ENCODE measurements at regions not wholly inside any gene's neighbourhood (a gene's known extent, or its start where the extent isn't known, plus 50 kb on each side); places are given as distances from the start of the nearest gene placed in this dataset.

DNA sequence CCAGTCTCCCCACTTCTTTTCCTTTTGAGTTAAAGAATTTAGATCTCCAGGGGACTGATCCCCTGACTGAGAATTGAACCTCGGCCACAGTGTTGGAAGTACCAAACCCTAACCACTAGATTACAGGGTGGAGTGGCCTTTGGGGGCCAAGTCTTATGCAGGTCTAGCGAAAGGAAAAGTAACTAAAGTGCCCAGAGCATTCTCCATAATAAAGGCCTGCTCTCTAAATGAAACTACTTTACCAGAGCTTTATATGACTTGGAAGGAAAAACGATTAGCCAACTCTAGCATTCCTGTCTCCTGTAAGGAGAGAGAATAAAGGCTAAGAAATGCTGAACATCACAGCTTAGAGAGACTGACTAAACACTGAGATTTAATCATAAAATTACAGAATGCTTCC is 788.0 kb downstream of the C4orf33 start:
- Histone ChIP-seq H3K9ac (ENCODE audit: insufficient read length) (no peak overlapping the region), H3K4me3 (no peak overlapping the region), H3K9me3 (ENCODE audit: low read depth, low read length) (no peaks in the 10 kb centered on the region), H3K36me3 (ENCODE audit: insufficient read depth, low read length) (no peaks in the 10 kb centered on the region), H3K27ac (no peak overlapping the region)
- no peak for DNase-seq (ENCODE audit: low read depth, low spot score)
- no peak for TF ChIP-seq EZH2 (IDR thresholded peaks at IDR 0.05)

DNA sequence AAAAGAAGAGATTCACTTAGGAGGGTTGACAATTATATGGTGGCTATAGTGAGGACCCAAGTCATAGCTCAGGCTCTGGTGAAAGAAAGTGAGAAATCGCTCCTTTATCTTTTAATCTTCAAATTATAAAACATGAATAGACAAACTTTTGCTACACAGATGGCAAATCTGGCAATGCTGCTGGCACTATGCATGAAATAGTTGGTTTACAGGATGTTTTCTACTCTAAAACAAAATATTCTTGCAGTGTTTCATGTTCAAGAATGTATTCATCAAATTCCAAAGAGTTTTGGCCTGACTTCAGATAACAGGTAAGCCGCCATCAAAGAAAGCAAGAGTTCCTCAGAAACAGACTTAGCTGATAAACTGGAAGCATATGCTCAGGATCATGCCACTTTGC is 801.2 kb downstream of the C4orf33 start:
- DNase-seq (ENCODE audit: low read depth, low spot score): no peak
- Histone ChIP-seq H3K27ac (no peak overlapping the region), H3K9ac (ENCODE audit: insufficient read length) (no peak overlapping the region), H3K36me3 (ENCODE audit: insufficient read depth, low read length) (no peaks in the 10 kb centered on the region), H3K4me3 (no peak overlapping the region), H3K9me3 (ENCODE audit: low read depth, low read length) (no peaks in the 10 kb centered on the region)
- no peak for TF ChIP-seq FOXP2 (optimal IDR thresholded peaks at IDR 0.05; ENCODE audit: control extremely low read depth, extremely low read length, insufficient read depth)
- TF ChIP-seq POLR2AphosphoS5 (IDR thresholded peaks at IDR 0.05; ENCODE audit: borderline replicate concordance, low read depth, low read length): no peak
- no peak for TF ChIP-seq EZH2 (IDR thresholded peaks at IDR 0.05)

DNA sequence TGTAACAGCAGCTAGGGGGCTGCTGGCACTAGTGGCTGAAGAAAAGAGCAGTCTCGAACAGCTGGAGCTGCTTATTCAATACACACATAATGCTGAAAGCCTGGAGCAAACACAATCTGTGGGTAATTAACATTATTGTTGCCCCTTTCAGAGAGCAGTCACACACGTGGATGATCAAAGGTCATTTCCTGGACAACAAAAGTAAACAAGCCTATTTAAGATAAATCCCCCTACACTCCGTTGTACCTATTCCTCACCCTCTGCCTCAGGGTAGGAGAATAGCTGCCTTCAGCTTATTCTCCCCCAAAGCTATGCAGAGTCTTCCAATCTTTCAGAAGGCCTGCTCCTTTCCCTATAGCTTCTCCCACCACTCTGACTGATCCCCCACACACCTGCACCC is 803.9 kb downstream of the C4orf33 start:
- Histone ChIP-seq H3K4me3 (no peak overlapping the region), H3K36me3 (ENCODE audit: insufficient read depth, low read length) (no peaks in the 10 kb centered on the region), H3K9me3 (ENCODE audit: low read depth, low read length) (no peaks in the 10 kb centered on the region), H3K9ac (ENCODE audit: insufficient read length) (no peak overlapping the region), H3K27ac (no peak overlapping the region)
- no peak for TF ChIP-seq EZH2 (IDR thresholded peaks at IDR 0.05)
- no peak for TF ChIP-seq POLR2AphosphoS5 (IDR thresholded peaks at IDR 0.05; ENCODE audit: borderline replicate concordance, low read depth, low read length)
- DNase-seq (ENCODE audit: low read depth, low spot score): no peak

DNA sequence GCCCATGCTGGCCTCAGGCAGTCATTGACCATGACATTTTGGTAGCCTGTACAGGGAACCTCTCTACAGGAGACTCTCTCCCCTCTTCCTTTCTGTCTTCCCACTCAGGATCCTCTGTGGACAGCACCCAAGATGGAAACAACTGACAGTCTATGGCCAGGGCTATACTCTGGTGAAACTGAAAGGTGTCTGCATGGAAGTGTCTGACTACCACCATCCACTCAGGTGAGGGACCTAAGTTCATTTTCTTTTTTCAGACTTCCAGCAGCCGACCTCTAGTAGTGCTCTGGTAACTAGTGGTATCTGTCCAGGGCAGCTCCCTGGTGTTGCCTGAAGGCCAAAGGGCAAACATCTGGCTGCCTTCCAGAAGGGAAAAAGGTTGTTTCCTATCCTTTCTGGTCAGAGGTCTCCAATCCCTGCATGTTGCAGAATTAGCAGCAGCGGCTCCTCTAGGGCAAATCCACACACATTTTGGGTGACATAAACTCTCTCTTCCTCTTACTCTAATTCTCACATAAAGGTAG is 804.5 kb downstream of the C4orf33 start:
- no peaks in the 10 kb centered on the region for H3K9me3 ChIP-seq (ENCODE audit: low read depth, low read length)
- no peak overlapping the region for H3K9ac ChIP-seq (ENCODE audit: insufficient read length)
- no peaks in the 10 kb centered on the region for H3K36me3 ChIP-seq (ENCODE audit: insufficient read depth, low read length)
- DNase-seq (ENCODE audit: low read depth, low spot score): no peak
- TF ChIP-seq FOXP2 (optimal IDR thresholded peaks at IDR 0.05; ENCODE audit: control extremely low read depth, extremely low read length, insufficient read depth): no peak
- no peak for TF ChIP-seq POLR2AphosphoS5 (IDR thresholded peaks at IDR 0.05; ENCODE audit: borderline replicate concordance, low read depth, low read length)
- no peak for TF ChIP-seq EZH2 (IDR thresholded peaks at IDR 0.05)
- no peak overlapping the region for H3K27ac ChIP-seq
- H3K4me3 ChIP-seq: no peak overlapping the region

DNA sequence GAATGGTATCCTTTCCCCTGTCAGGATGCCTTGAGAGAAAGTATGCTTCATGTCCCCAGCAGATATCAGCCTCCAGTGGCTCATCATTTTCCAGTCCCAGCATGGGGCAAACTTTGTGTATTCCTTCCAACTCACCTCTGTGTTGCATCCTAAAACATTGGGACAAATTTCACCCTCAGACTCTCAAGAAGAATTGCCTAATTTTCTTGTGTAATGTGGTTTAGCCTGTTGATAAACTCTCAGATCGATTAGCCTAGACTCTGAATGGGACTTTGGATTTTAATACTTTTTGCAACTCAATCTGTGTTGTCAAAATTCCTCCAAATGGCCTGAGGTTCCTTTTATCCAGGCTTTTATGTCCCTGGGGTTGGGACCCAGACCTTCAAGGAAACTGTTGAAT is 805.3 kb downstream of the C4orf33 start:
- H3K9me3 ChIP-seq (ENCODE audit: low read depth, low read length): no peaks in the 10 kb centered on the region

DNA sequence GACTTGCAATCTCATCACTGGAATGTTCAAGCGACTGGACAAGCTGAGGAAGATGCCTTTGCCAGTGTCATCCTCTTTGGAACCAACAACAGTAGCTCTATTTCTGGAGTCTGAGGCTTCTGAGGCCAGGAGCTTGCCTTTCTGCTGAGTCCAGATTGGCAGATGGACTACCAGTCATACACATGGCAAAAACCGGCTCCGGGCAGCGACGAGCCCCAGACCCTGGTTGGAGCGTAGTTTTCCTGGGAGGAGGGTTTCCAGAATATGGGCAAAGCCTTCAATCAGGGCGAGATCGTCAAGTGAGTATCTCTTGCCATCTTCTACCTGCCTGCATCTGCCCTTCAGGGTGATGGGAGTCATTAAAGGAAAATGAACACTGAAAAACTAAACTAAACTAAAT is 807.9 kb downstream of the C4orf33 start:
- no peak overlapping the region for H3K4me3 ChIP-seq
- DNase-seq (ENCODE audit: low read depth, low spot score): no peak
- no peaks in the 10 kb centered on the region for H3K9me3 ChIP-seq (ENCODE audit: low read depth, low read length)
- no peaks in the 10 kb centered on the region for H3K36me3 ChIP-seq (ENCODE audit: insufficient read depth, low read length)
- TF ChIP-seq EZH2 (IDR thresholded peaks at IDR 0.05): no peak
- no peak for TF ChIP-seq POLR2AphosphoS5 (IDR thresholded peaks at IDR 0.05; ENCODE audit: borderline replicate concordance, low read depth, low read length)
- TF ChIP-seq FOXP2 (optimal IDR thresholded peaks at IDR 0.05; ENCODE audit: control extremely low read depth, extremely low read length, insufficient read depth): no peak
- H3K9ac ChIP-seq (ENCODE audit: insufficient read length): no peak overlapping the region
- no peak overlapping the region for H3K27ac ChIP-seq

More for the DNA sequence above, 805.3 kb downstream of the C4orf33 start:
- no peak for DNase-seq (ENCODE audit: low read depth, low spot score)
- TF ChIP-seq FOXP2 (optimal IDR thresholded peaks at IDR 0.05; ENCODE audit: control extremely low read depth, extremely low read length, insufficient read depth) (no peak), EZH2 (IDR thresholded peaks at IDR 0.05) (no peak), POLR2AphosphoS5 (IDR thresholded peaks at IDR 0.05; ENCODE audit: borderline replicate concordance, low read depth, low read length) (no peak)
- no peak overlapping the region for H3K9ac ChIP-seq (ENCODE audit: insufficient read length)
- no peak overlapping the region for H3K27ac ChIP-seq
- H3K4me3 ChIP-seq: no peak overlapping the region
- H3K36me3 ChIP-seq (ENCODE audit: insufficient read depth, low read length): no peaks in the 10 kb centered on the region

DNA sequence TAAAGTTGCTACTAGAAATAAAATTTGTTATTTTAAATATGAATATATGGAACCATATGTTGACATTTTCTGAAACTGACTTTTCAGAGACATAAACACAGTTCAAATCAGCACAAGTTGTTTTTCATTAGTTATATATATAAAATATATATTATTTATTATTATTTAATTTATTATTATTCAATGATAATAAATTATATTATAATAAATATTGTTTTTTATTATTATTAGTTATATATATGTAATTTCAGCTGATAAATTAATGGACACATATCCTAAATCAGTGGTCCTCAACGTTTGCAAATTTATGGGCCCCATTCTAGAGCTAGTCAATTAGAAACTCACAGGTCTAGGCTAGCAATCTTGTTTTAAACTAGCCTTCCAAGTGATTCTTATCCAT is 809.3 kb downstream of the C4orf33 start:
- no peaks in the 10 kb centered on the region for H3K9me3 ChIP-seq (ENCODE audit: low read depth, low read length)
- no peak for DNase-seq (ENCODE audit: low read depth, low spot score)

DNA sequence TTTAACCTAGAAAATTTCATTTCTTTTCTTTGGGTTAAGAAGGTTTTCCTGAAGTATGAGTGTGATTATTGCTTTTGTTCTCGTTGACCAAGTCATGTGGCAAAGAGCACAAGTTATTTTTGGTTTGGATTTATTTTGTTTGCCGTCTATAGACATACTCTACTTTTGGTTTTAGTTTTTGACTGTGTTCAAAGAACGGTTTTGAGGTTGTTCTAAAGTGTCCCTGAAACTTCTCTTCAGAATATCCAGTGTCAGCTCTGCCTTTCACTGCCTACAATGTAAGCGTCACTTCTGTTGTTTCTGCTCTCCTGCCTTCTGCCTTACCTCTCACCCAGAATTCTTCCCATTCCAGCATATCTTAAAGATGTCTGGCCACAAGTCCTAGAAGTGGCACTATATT is 812.2 kb downstream of the C4orf33 start:
- H3K36me3 ChIP-seq (ENCODE audit: insufficient read depth, low read length): no peaks in the 10 kb centered on the region
- no peak overlapping the region for H3K4me3 ChIP-seq
- TF ChIP-seq EZH2 (IDR thresholded peaks at IDR 0.05) (no peak), FOXP2 (optimal IDR thresholded peaks at IDR 0.05; ENCODE audit: control extremely low read depth, extremely low read length, insufficient read depth) (no peak), POLR2AphosphoS5 (IDR thresholded peaks at IDR 0.05; ENCODE audit: borderline replicate concordance, low read depth, low read length) (no peak)
- no peak for DNase-seq (ENCODE audit: low read depth, low spot score)
- no peaks in the 10 kb centered on the region for H3K9me3 ChIP-seq (ENCODE audit: low read depth, low read length)
- no peak overlapping the region for H3K9ac ChIP-seq (ENCODE audit: insufficient read length)
- no peak overlapping the region for H3K27ac ChIP-seq

More for the DNA sequence above, 809.3 kb downstream of the C4orf33 start:
- Histone ChIP-seq H3K36me3 (ENCODE audit: insufficient read depth, low read length) (no peaks in the 10 kb centered on the region), H3K27ac (no peak overlapping the region), H3K4me3 (no peak overlapping the region), H3K9ac (ENCODE audit: insufficient read length) (no peak overlapping the region)
- TF ChIP-seq EZH2 (IDR thresholded peaks at IDR 0.05) (no peak), POLR2AphosphoS5 (IDR thresholded peaks at IDR 0.05; ENCODE audit: borderline replicate concordance, low read depth, low read length) (no peak), FOXP2 (optimal IDR thresholded peaks at IDR 0.05; ENCODE audit: control extremely low read depth, extremely low read length, insufficient read depth) (no peak)

DNA sequence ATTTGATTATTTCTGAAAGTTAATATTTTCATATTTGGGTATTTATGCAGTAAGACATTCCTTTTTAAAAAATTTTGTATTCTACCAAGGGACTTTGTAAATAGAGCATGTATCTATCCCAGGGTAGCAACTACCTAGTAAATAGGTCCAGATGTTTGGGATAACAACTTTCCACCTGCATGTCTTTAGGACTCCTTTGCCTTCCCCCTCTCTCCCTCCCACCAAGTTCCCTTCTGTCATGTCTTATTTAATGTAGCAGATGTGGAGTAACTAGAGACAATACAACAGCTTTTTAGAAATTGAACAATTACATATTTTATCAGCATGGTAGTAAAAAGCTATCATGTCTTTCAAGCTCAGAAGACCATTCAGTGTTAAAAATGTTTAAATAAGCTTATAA is 821.0 kb downstream of the C4orf33 start:
- Histone ChIP-seq H3K4me3 (no peak overlapping the region), H3K36me3 (ENCODE audit: insufficient read depth, low read length) (no peaks in the 10 kb centered on the region), H3K9ac (ENCODE audit: insufficient read length) (no peak overlapping the region), H3K9me3 (ENCODE audit: low read depth, low read length) (no peaks in the 10 kb centered on the region), H3K27ac (no peak overlapping the region)
- TF ChIP-seq POLR2AphosphoS5 (IDR thresholded peaks at IDR 0.05; ENCODE audit: borderline replicate concordance, low read depth, low read length): no peak
- no peak for TF ChIP-seq EZH2 (IDR thresholded peaks at IDR 0.05)
- TF ChIP-seq FOXP2 (optimal IDR thresholded peaks at IDR 0.05; ENCODE audit: control extremely low read depth, extremely low read length, insufficient read depth): no peak
- DNase-seq (ENCODE audit: low read depth, low spot score): no peak

Data from SK-N-MC (cell line).